ENCODE measurements at regions not wholly inside any gene's neighbourhood (a gene's known extent, or its start where the extent isn't known, plus 50 kb on each side); places are given as distances from the start of the nearest gene placed in this dataset.

GRCh38 chr6:121020656-121021055 is 313.6 kb downstream of the TBC1D32 start:
- in situ Hi-C loops (cut with MboI; ENCODE audit: low sequenced_read_pairs), result no loop called here
- Histone ChIP-seq H3K4me3 (ENCODE audit: insufficient read depth, low read depth, low read length) (no peak overlapping the region), H3K27me3 (ENCODE audit: control insufficient read depth, insufficient read depth, low read length) (no peaks in the 10 kb centered on the region), H3K9ac (ENCODE audit: low read depth, low read length) (no peak overlapping the region), H2AK9ac (replicated peaks; ENCODE audit: low read depth, low read length, poor library complexity) (no peak overlapping the region), H3K79me1 (ENCODE audit: low read depth in 1 of 2, low read length in 2 of 2) (no peaks in the 10 kb centered on the region), H4K20me1 (ENCODE audit: insufficient read depth, low read length) (no peaks in the 10 kb centered on the region), H2BK5ac (ENCODE audit: low read depth, low read length, poor library complexity, severe bottlenecking) (no peak overlapping the region), H4K91ac (ENCODE audit: insufficient read depth, low read depth, low read length) (no peak overlapping the region), H3K4me1 (ENCODE audit: control insufficient read depth, insufficient read depth, low read length) (no peaks in the 10 kb centered on the region), H3K14ac (replicated peaks; ENCODE audit: low read depth, low read length) (no peak overlapping the region), H3K27ac (ENCODE audit: insufficient read depth, low read length) (no peak overlapping the region), H3K4ac (ENCODE audit: low read depth, low read length) (no peak overlapping the region), H3K18ac (ENCODE audit: low read depth, low read length) (no peak overlapping the region), H3K9me1 (ENCODE audit: insufficient read depth, low read length) (no peaks in the 10 kb centered on the region), H3K23ac (ENCODE audit: low read depth, low read length) (no peak overlapping the region), H3K9me3 (ENCODE audit: control insufficient read depth, insufficient read depth, low read length) (no peaks in the 10 kb centered on the region), H3K36me3 (ENCODE audit: control insufficient read depth, insufficient read depth, low read length) (no peaks in the 10 kb centered on the region), H3K4me2 (ENCODE audit: low read depth, low read length) (no peak overlapping the region), H2BK120ac (ENCODE audit: low read depth, low read length) (no peak overlapping the region), H2BK20ac (ENCODE audit: low read depth, low read length) (no peak overlapping the region), H2AK5ac (ENCODE audit: low read depth, low read length) (no peak overlapping the region), H4K5ac (ENCODE audit: low read depth, low read length) (no peak overlapping the region), H2BK15ac (ENCODE audit: low read depth, low read length) (no peak overlapping the region), H4K8ac (ENCODE audit: low read depth in 2 of 2, low read length in 2 of 2) (no peak overlapping the region), H2AFZ (replicated peaks; ENCODE audit: low read length, poor library complexity) (no peak overlapping the region), H3K56ac (ENCODE audit: extremely low read depth, insufficient read depth, low read length) (no peak overlapping the region)
- ATAC-seq (ENCODE audit: low read depth) (no peak), DNase-seq (no peak)
- dilution Hi-C loops (cut with HindIII; ENCODE audit: low sequenced_read_pairs, unreplicated experiment), result no loop called here
- no TSS peak for BruUV-seq (replicated peaks)
- TF ChIP-seq MXI1 (IDR thresholded peaks at IDR 0.05; ENCODE audit: borderline replicate concordance, low read depth, low read length), result no peak
- no peak for TF ChIP-seq NFE2L2 (IDR thresholded peaks at IDR 0.05; ENCODE audit: low read depth, low read length)
- no peak for TF ChIP-seq MAFK (IDR thresholded peaks at IDR 0.05; ENCODE audit: low read depth, low read length)
- TF ChIP-seq BHLHE40 (IDR thresholded peaks at IDR 0.05; ENCODE audit: low read depth, low read length), result no peak
- TF ChIP-seq USF2 (IDR thresholded peaks at IDR 0.05; ENCODE audit: low read depth, low read length), result no peak
- no peak for TF ChIP-seq ELK1 (IDR thresholded peaks at IDR 0.05; ENCODE audit: borderline replicate concordance, low read depth, low read length)
- TF ChIP-seq POLR2A (IDR thresholded peaks at IDR 0.05; ENCODE audit: low read depth, low read length), result no peak
- TF ChIP-seq MAZ (IDR thresholded peaks at IDR 0.05; ENCODE audit: borderline replicate concordance, low read depth, low read length), result no peak
- TF ChIP-seq CTCF (conservative IDR thresholded peaks at IDR 0.05; ENCODE audit: low read depth, low read length), result no peak
- no peak for TF ChIP-seq SMC3 (IDR thresholded peaks at IDR 0.05; ENCODE audit: low read depth, low read length)
- no peak for TF ChIP-seq CHD1 (IDR thresholded peaks at IDR 0.05; ENCODE audit: low read depth, low read length)
- no peak for TF ChIP-seq RAD21 (IDR thresholded peaks at IDR 0.05; ENCODE audit: low read length)
- TF ChIP-seq RCOR1 (IDR thresholded peaks at IDR 0.05; ENCODE audit: insufficient replicate concordance, low read length), result no peak
- no peak for TF ChIP-seq RFX5 (IDR thresholded peaks at IDR 0.05; ENCODE audit: low read depth, low read length)
- no peak for TF ChIP-seq FOS (IDR thresholded peaks at IDR 0.05; ENCODE audit: low read depth, low read length)
- TF ChIP-seq CEBPB (IDR thresholded peaks at IDR 0.05; ENCODE audit: low read depth, low read length), result no peak
- CTCF ChIA-PET, result no interaction called here
- POLR2A ChIA-PET (ENCODE audit: unreplicated experiment), result no interaction called here
- intact Hi-C loops (cut with micrococcal nuclease), result no loop called here

Measured in IMR-90 (cell line).